H1 (cell line): ENCODE measurements at regions not wholly inside any gene's neighbourhood (a gene's known extent, or its start where the extent isn't known, plus 50 kb on each side); places are given as distances from the start of the nearest gene placed in this dataset.

Experiments used
- EP300 ChIP-seq, 2 experiments: IDR thresholded peaks; 1 replicate in 1 of 2; 2 replicates in 1 of 2; pipeline ENCODE4 v1.6.1; 2011 to 2012; ENCODE audit warnings: low read depth in 2 of 2, low read length in 2 of 2, mild to moderate bottlenecking in 2 of 2, borderline replicate concordance in 1 of 2, inconsistent platforms in 1 of 2, moderate library complexity in 1 of 2
- EZH2 ChIP-seq: fragments of 200-600 bp; sonication (generic); IDR thresholded peaks from 2 replicates; pipeline ENCODE4 v1.7.1; 2012; ENCODE audit warnings: low read depth, mild to moderate bottlenecking, moderate library complexity, low read length, inconsistent platforms; ENCODE audit not compliant: severe bottlenecking
- KDM4A ChIP-seq: IDR thresholded peaks from one replicate; pipeline ENCODE4 v1.7.1; 2012; ENCODE audit warnings: low read depth, mild to moderate bottlenecking, moderate library complexity, low read length, inconsistent platforms; ENCODE audit not compliant: severe bottlenecking
- SP1 ChIP-seq: IDR thresholded peaks from 2 replicates; pipeline ENCODE4 v1.6.1; 2011; ENCODE audit warnings: low read depth, low read length
- SP4 ChIP-seq: IDR thresholded peaks from 2 replicates; pipeline ENCODE4 v1.6.1; 2012; ENCODE audit warnings: low read length, inconsistent platforms
- TBP ChIP-seq: IDR thresholded peaks from 2 replicates; pipeline ENCODE4 v1.6.1; 2011; ENCODE audit warnings: low read depth, low read length, improper control_type of control experiment
- TF ChIP-seq, protein P1 (sequence below), 3 experiments: IDR thresholded peaks; 1 replicate in 2 of 3; 2 replicates in 1 of 3; pipeline versions ENCODE4 v1.5.1 to v1.6.1; 2011; ENCODE audit warnings: low read length in 3 of 3, mild to moderate bottlenecking in 3 of 3, inconsistent platforms in 2 of 3, low read depth in 1 of 3, moderate library complexity in 1 of 3; ENCODE audit not compliant: insufficient read depth in 1 of 3; ENCODE audit errors: control extremely low read depth in 1 of 3

DNA sequence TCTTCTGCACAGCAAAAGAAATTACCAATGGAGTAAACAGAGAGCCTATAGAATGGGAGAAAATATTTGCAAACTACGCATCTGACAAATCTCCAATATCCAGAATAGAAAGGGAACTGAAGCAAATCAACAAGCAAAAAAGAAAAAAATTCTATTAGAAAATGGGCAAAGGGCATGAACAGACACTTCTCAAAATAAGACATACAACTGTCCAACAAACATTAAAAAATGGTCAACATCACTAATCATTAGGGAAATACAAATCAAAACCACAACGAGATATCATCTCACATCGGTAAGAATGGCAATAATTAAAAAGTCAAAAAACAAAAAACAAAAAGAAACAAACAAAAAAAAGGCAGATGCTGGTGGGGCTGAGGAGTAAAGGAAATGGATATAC is 356.4 kb downstream of the ADCYAP1 start (continued):
- TF ChIP-seq, protein P1, sequence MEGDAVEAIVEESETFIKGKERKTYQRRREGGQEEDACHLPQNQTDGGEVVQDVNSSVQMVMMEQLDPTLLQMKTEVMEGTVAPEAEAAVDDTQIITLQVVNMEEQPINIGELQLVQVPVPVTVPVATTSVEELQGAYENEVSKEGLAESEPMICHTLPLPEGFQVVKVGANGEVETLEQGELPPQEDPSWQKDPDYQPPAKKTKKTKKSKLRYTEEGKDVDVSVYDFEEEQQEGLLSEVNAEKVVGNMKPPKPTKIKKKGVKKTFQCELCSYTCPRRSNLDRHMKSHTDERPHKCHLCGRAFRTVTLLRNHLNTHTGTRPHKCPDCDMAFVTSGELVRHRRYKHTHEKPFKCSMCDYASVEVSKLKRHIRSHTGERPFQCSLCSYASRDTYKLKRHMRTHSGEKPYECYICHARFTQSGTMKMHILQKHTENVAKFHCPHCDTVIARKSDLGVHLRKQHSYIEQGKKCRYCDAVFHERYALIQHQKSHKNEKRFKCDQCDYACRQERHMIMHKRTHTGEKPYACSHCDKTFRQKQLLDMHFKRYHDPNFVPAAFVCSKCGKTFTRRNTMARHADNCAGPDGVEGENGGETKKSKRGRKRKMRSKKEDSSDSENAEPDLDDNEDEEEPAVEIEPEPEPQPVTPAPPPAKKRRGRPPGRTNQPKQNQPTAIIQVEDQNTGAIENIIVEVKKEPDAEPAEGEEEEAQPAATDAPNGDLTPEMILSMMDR (IDR thresholded peaks at IDR 0.05; ENCODE audit: control extremely low read depth in 1 of 3, insufficient read depth in 1 of 3, low read depth in 1 of 3, low read length in 3 of 3): no peak
- TF ChIP-seq EZH2 (no peak), TBP (no peak), SP4 (no peak), EP300 (IDR thresholded peaks at IDR 0.05; ENCODE audit: borderline replicate concordance in 1 of 2, low read depth in 2 of 2, low read length in 2 of 2) (no peak), SP1 (no peak), KDM4A (no peak)
